ENCODE measurements at regions not wholly inside any gene's neighbourhood (a gene's known extent, or its start where the extent isn't known, plus 50 kb on each side); places are given as distances from the start of the nearest gene placed in this dataset.

DNA sequence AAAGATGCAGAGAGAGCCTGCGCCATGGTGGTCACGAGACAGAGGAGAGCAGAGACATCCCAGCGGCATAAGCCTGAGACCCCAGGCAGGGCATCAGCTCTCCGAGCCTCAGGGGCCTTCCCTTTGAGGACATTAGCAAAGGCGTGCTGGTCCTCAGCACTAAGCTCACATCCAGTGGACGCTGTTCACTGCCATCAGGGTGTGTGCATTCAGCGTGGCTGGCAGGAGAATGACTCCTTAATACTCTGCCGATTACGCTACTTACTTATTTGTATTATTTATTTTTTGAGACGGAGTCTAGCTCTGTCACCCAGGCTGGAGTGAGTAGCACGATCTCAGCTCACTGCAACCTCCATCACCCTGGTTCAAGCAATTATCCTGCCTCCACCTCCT is 290.2 kb downstream of the KLF6 start:
- no peak for DNase-seq
- H3K4me3 ChIP-seq = peak overlapping the region in 1 of 4 donors; percentile 14
- intact Hi-C loops (cut with DNase I) = no loop called here
- TF ChIP-seq POLR2A (IDR thresholded peaks at IDR 0.05) (no peak), CTCF (IDR thresholded peaks at IDR 0.05) (no peak)
- H3K4me1 ChIP-seq = peaks cover 0 to 15% (median 0%) of the 10 kb centered on the region in 3 donors
- no peaks in the 10 kb centered on the region for H3K27me3 ChIP-seq
- H3K27ac ChIP-seq = peak overlapping the region in 3 of 4 donors; percentile 68 to 73 (median 70)
- no peaks in the 10 kb centered on the region for H3K9me3 ChIP-seq
- WGBS, 2 donors = 80 to 84% methylated on average over 2 to 7 of the region's 11 CpGs
- H3K36me3 ChIP-seq = no peaks in the 10 kb centered on the region

GRCh38 chr10:3494131-3494837 is 290.7 kb downstream of the KLF6 start:
- H3K4me3 ChIP-seq = peak overlapping the region in 2 of 4 donors; percentile 6 to 14
- H3K36me3 ChIP-seq = no peaks in the 10 kb centered on the region
- H3K27me3 ChIP-seq = no peaks in the 10 kb centered on the region
- no peak for TF ChIP-seq POLR2A (IDR thresholded peaks at IDR 0.05)
- no peak for TF ChIP-seq CTCF (IDR thresholded peaks at IDR 0.05)
- H3K4me1 ChIP-seq = peaks cover 0 to 12% (median 0%) of the 10 kb centered on the region in 3 donors
- intact Hi-C loops (cut with DNase I) = no loop called here
- DNase-seq = no peak
- H3K27ac ChIP-seq = peak overlapping the region in 3 of 4 donors; percentile 68 to 73 (median 70)
- H3K9me3 ChIP-seq = no peaks in the 10 kb centered on the region
- 74 to 79% methylated on average over 16 to 22 of the region's 22 CpGs for WGBS, 2 donors

GRCh38 chr10:3493621-3494020 is 291.4 kb downstream of the KLF6 start:
- H3K36me3 ChIP-seq = no peaks in the 10 kb centered on the region
- no peaks in the 10 kb centered on the region for H3K27me3 ChIP-seq
- no peak for DNase-seq
- WGBS, 2 donors = 35 to 87% methylated on average over 1 of the region's 1 CpG
- H3K9me3 ChIP-seq = no peaks in the 10 kb centered on the region
- peaks cover 0 to 7% (median 0%) of the 10 kb centered on the region in 3 donors for H3K4me1 ChIP-seq
- TF ChIP-seq CTCF (IDR thresholded peaks at IDR 0.05) (no peak), POLR2A (IDR thresholded peaks at IDR 0.05) (no peak)
- H3K4me3 ChIP-seq = no peak overlapping the region
- intact Hi-C loops (cut with DNase I) = no loop called here
- H3K27ac ChIP-seq = peak overlapping the region in 3 of 4 donors; percentile 68 to 73 (median 70)

DNA sequence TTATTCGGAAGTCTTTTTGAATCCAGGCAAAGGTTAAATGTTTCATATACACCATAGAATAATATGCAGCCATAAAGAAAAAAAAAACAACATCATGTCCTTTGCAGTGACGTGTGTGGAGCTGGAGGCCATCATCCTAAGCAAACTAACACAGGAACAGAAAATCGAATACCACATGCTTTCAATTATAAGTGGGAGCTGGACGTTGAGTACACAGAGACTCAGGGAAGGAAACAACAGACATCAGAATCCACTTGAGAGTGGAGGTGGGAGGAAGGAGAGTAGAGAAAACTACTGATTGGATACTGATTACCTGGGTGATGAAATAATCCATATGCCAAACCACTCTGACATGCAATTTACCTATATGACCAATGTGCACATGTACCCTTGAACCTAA is 293.4 kb downstream of the KLF6 start:
- no peaks in the 10 kb centered on the region for H3K9me3 ChIP-seq
- intact Hi-C loops (cut with DNase I) = no loop called here
- no peak for TF ChIP-seq CTCF (IDR thresholded peaks at IDR 0.05)
- TF ChIP-seq POLR2A (IDR thresholded peaks at IDR 0.05) = no peak
- H3K27me3 ChIP-seq = no peaks in the 10 kb centered on the region
- H3K27ac ChIP-seq = no peak overlapping the region
- no peak overlapping the region for H3K4me3 ChIP-seq
- no peaks in the 10 kb centered on the region for H3K36me3 ChIP-seq
- H3K4me1 ChIP-seq = peaks cover 0 to 11% (median 0%) of the 10 kb centered on the region in 3 donors
- WGBS, 2 donors = 62 to 70% methylated on average over 4 of the region's 4 CpGs
- no peak for DNase-seq

DNA sequence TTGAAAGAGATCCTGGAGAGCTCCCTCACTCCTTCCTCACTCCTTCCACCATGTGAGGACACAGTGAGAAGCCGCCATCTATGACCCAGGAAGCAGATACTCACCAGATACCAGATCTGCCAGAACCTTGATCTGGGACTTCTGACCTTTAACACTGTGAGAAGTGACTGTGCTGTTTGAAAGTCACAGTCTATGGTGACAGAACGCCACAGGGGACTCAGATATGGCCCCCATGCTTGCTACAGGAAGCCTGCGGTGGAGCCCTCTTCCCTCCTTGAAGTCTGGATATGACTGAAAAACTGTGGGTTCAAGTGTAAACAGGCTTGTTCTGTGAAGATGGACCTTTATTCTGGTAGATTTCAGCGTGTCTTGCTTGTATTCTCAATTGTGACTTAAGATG is 297.8 kb downstream of the KLF6 start:
- no peaks in the 10 kb centered on the region for H3K27me3 ChIP-seq
- no peak overlapping the region for H3K4me3 ChIP-seq
- peak overlapping the region in 1 of 4 donors; percentile 35 for H3K27ac ChIP-seq
- no peak for DNase-seq
- intact Hi-C loops (cut with DNase I) = loop anchor here (10.0 kb wide), 1 partner anchor 288 kb away; no protein-coding TSS in a partner anchor
- TF ChIP-seq POLR2A (IDR thresholded peaks at IDR 0.05) (no peak), CTCF (IDR thresholded peaks at IDR 0.05) (no peak)
- 73 to 78% methylated on average over 2 to 4 of the region's 4 CpGs for WGBS, 2 donors
- H3K36me3 ChIP-seq = no peaks in the 10 kb centered on the region
- H3K4me1 ChIP-seq = peaks cover 13 to 47% (median 27%) of the 10 kb centered on the region in 3 donors
- no peaks in the 10 kb centered on the region for H3K9me3 ChIP-seq
